Fibroblast of pulmonary artery (primary cell): ENCODE measurements at regions not wholly inside any gene's neighbourhood (a gene's known extent, or its start where the extent isn't known, plus 50 kb on each side); places are given as distances from the start of the nearest gene placed in this dataset.
A peak's percentile ranks its signal among the peaks of the same experiment; 100 is the strongest.

Experiments
- DNase-seq: peaks from one replicate; pipeline ENCODE4 v3.0.0-alpha.2; 2010; ENCODE audit warnings: low read depth
- H3K4me3 ChIP-seq: replicated peaks from 2 replicates; pipeline ENCODE4 v1.5.1; 2011; ENCODE audit warnings: low read depth, mild to moderate bottlenecking, control low read depth, low read length, moderate library complexity
- CTCF ChIP-seq: IDR thresholded peaks from 2 replicates; pipeline ENCODE4 v1.5.1; 2011; ENCODE audit warnings: mild to moderate bottlenecking, control low read depth, low read length, inconsistent platforms; ENCODE audit errors: missing control alignments

GRCh38 chr5:72604111-72604797 is 97.0 kb upstream of the ZNF366 start:
- no peak overlapping the region for H3K4me3 ChIP-seq
- no peak for TF ChIP-seq CTCF
- DNase-seq, result peak; percentile 86

GRCh38 chr5:72602696-72603685 is 95.8 kb upstream of the ZNF366 start:
- no peak overlapping the region for H3K4me3 ChIP-seq
- no peak for DNase-seq

GRCh38 chr5:72601861-72602260 is 94.7 kb upstream of the ZNF366 start:
- no peak for DNase-seq
- no peak overlapping the region for H3K4me3 ChIP-seq
- no peak for TF ChIP-seq CTCF

More at GRCh38 chr5:72602696-72603685, 95.8 kb upstream of the ZNF366 start:
- no peak for TF ChIP-seq CTCF

GRCh38 chr5:72600391-72600981 is 93.3 kb upstream of the ZNF366 start:
- peak; percentile 81 for DNase-seq
- no peak for TF ChIP-seq CTCF
- H3K4me3 ChIP-seq, result no peak overlapping the region

GRCh38 chr5:72599519-72600370 is 92.5 kb upstream of the ZNF366 start:
- TF ChIP-seq CTCF, result no peak
- DNase-seq, result peak; percentile 33
- H3K4me3 ChIP-seq, result no peak overlapping the region

GRCh38 chr5:72599065-72599433 is 91.8 kb upstream of the ZNF366 start:
- TF ChIP-seq CTCF, result no peak
- no peak overlapping the region for H3K4me3 ChIP-seq
- peak; percentile 42 for DNase-seq
